Left renal cortex interstitium (tissue), 4 donors: ENCODE measurements at regions not wholly inside any gene's neighbourhood (a gene's known extent, or its start where the extent isn't known, plus 50 kb on each side); places are given as distances from the start of the nearest gene placed in this dataset.

Experiments
- DNase-seq, 4 donors: peaks; one replicate each; pipeline ENCODE4 v3.0.0-alpha.2; 2013; ENCODE audit warnings: low read depth in 4 of 4, low spot score in 2 of 4, missing footprints in 1 of 4

GRCh38 chr11:106399076-106399511, 321.6 kb downstream of the AASDHPPT start:
- DNase-seq = no peak

DNA sequence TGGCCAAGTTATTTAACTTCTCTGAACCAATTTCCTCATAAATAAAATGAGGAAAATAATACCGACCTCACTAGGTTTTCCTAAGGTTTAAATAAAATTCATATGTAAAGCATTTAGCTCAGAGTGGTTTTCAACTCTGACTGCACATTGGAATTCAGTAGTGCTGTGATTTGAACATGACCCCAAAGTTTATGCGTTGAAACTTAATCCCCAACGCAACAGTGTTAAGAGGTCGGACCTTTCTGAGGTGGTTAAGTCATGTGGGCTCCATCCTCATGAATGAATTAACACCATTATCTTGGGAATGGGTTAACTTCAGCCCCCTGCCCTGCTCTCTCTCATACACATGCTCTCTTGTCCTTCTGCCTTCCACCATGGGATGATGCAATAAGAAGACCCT, 322.2 kb downstream of the AASDHPPT start:
- DNase-seq = no peak

GRCh38 chr11:106400949-106401570, 323.6 kb downstream of the AASDHPPT start:
- no peak for DNase-seq

DNA sequence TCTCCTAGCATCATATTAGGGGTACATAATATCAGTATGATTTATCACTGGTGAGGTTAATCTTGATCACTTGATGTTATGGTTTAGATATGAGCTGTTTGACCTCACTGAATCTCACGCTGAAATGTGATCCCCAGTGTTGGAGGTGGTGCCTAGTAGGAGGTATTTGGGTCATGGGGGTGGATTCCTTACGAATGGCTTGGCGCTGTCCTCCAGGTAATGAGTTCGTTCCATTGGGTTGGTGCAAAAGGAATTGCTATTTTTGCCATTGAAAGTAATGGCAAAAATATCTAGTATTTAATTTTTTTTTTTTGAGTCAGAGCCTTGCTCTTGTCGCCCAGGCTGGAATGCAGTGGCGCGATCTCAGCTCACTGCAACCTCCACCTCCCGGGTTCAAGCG, 326.3 kb downstream of the AASDHPPT start:
- DNase-seq = no peak

- no peak for DNase-seq
Measured at GRCh38 chr11:106409222-106409621, 331.8 kb downstream of the AASDHPPT start.

- no peak for DNase-seq
Measured at GRCh38 chr11:106409671-106410070, 332.2 kb downstream of the AASDHPPT start.

DNA sequence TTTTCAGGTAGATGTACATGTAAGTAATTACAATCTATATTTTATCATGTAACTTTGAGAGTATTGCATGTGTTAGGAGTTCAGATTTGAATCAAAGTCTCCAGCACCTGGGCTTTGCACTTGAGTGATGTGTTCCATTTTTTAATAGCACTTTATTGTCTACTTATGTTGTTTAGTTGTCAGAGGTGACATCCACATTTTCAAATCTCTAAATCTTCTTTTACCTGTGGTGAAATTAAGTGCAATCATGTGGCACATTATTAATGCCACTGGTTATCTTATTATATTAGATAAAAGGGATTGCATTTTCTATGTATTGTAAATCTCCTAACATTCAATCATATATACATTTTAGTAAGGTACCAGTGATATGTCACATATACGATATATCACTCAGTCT, 333.4 kb downstream of the AASDHPPT start:
- DNase-seq = no peak

DNA sequence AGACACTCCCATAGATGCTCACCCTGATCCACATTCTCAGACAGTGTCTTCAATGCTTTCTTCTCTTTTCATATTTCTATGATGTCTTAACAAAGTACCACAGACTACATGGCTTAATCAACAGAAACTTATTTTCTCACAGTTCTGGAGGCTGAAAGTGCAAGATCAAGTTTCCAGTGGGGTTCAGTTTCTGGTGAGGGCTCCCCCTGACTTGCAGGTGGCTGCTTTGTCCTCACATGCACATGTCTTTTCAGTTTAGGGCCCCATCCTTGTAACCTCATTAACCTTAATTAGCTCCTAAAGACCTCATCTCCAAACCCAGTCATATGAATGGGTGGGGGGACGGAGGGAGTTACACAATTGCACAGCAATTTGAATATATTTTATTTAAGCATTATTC, 335.8 kb downstream of the AASDHPPT start:
- DNase-seq = no peak

DNA sequence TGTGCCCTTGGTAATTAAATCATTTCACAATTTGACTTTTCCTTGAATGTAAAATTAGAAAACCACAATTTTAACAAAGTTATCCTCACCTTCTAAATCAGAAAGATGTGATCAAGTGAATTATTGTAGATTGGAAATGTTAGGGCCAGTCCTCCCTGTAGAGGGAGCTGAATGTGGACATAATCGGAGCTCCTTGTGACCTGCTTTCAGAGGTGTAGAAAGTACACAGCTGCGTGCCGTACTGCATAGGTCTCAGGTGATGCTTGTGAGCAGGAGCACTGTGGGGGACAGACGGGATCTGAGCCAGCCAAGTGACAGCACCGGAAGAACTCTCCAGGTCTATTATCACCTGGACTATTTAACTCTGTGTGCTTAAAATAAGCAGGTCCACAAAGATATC, 338.0 kb downstream of the AASDHPPT start:
- no peak for DNase-seq

GRCh38 chr11:106418791-106419190, 341.3 kb downstream of the AASDHPPT start:
- no peak for DNase-seq

GRCh38 chr11:106420048-106420665, 342.7 kb downstream of the AASDHPPT start:
- DNase-seq = no peak

DNA sequence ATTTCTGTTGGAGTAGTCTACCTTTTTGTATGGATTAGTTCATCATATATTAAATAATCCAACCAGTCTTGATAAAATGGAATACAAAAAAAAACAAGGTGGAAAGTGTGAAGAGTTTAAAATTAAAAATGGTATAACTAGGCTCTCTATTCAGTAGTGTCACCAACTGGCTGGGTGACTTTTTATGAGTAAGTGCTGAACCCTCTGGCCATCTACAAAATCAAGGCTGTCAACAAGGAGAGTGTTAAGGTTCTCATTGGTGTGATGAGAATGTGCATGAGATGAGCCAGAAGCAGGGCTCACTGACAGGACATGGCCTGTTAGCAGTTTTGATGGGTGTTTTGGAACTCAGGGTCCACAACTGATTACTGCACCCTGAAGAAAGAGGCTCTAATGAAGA, 343.2 kb downstream of the AASDHPPT start:
- no peak for DNase-seq

- no peak for DNase-seq
Measured at GRCh38 chr11:106421676-106422292, 344.3 kb downstream of the AASDHPPT start.

DNA sequence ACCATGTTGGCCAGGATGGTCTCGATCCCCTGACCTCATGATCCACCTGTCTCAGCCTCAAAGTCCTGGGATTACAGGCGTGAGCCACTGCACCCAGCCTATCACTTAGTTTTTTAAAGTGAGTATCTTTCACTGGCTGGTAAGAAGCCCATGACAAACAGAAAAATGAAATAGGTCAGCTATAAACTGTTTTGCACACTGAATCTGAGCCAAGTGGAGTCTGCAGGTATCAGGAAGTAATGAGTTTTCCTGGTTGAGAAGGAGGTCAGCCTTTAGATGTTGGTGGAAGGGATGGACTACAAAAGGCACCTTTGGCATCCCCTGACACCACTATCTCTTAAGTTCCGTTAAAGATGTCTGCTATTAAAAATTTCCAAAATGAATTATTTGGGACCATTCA, 345.1 kb downstream of the AASDHPPT start:
- no peak for DNase-seq

DNA sequence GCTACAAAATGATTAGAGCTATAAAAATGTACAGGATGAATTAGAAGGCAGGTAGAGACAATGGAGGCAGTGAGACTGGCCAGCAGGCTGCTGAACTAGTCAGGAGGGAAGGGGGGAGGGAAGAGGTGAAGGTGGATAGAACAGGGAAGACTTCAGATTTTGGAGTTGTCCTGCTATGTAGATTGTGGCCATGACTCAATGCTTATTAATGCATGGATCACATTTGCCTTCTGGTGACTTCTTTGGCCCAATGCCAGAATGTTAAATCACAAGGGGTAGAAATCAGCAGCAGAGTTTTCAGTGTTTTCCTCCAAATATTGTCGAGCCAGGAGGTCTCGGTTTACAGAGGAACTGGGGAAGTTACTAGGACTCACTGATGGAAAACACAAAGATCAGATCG, 346.6 kb downstream of the AASDHPPT start:
- no peak for DNase-seq

GRCh38 chr11:106425819-106426218, 348.4 kb downstream of the AASDHPPT start:
- no peak for DNase-seq

- DNase-seq = no peak
Measured at GRCh38 chr11:106426696-106427095, 349.2 kb downstream of the AASDHPPT start.

GRCh38 chr11:106427736-106428135, 350.3 kb downstream of the AASDHPPT start:
- DNase-seq = no peak

GRCh38 chr11:106442032-106442431, 364.6 kb downstream of the AASDHPPT start:
- DNase-seq = no peak

DNA sequence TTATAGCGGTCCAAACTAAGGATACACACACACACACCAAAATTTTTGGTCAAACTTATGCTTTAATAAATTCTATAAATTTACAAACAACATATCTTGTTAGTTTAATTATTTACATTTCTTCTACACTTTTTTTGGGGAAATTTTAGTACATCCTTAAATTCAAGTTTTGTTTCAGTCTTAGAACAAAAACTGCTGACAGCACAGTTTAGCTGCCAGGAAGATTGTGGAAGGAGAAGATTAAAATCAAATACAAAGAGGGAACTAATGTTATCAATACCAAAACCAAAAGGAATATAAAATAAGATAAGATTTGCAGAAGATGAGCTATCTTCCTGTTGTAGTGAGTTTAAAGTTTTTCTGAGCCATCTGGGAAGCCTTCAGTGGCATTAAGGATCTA, 368.8 kb downstream of the AASDHPPT start:
- DNase-seq = no peak

GRCh38 chr11:106446955-106447354, 369.5 kb downstream of the AASDHPPT start:
- DNase-seq = no peak

DNA sequence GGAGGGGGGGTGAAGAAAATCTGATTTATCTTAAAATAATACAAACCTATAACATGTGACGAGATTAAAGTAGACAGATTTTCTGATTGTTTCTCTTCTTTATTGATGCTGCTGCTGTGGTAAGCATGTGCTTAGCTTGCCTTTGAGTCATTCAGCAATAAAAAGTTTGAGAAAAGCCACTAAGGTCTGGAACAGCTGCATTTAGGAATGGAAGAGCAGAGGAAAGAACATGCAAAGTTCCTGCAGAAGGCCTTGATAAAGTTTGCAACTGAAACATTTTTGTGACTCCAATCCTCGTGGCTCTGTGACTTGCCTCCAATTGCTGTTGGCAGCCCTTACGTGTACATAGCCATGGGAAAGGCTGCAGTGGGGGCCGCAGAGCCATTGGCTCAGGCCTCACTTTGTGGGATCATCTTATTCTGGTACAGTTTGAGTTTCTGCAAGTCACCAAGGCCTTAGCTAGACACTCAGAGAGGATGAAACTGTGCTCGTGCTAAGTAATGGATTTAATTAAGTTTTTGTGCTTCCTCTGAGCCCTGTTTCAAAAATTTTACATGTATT, 370.2 kb downstream of the AASDHPPT start:
- DNase-seq = no peak
